ENCODE measurements at regions not wholly inside any gene's neighbourhood (a gene's known extent, or its start where the extent isn't known, plus 50 kb on each side); places are given as distances from the start of the nearest gene placed in this dataset.

DNA sequence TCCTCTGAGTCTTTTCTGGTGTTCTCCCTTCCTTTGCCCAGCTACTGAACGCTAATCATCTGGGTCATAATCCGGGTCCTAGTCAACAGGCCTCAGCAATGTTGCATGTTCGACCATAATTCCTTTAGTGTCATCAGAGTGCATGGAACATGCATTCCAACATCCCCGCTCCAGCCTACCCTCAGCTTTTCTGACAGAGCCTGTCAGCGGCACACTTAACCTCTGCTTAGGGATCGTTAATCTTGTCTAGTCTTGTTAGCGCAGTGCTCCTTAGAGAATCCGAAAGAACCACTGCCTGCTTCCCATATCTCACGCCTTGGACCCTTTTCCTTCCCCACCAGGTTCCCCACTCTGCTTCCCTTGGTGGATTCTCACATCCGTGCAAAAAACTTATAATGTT lies 767.9 kb upstream of the ID2 start:
- TF ChIP-seq, protein P1, sequence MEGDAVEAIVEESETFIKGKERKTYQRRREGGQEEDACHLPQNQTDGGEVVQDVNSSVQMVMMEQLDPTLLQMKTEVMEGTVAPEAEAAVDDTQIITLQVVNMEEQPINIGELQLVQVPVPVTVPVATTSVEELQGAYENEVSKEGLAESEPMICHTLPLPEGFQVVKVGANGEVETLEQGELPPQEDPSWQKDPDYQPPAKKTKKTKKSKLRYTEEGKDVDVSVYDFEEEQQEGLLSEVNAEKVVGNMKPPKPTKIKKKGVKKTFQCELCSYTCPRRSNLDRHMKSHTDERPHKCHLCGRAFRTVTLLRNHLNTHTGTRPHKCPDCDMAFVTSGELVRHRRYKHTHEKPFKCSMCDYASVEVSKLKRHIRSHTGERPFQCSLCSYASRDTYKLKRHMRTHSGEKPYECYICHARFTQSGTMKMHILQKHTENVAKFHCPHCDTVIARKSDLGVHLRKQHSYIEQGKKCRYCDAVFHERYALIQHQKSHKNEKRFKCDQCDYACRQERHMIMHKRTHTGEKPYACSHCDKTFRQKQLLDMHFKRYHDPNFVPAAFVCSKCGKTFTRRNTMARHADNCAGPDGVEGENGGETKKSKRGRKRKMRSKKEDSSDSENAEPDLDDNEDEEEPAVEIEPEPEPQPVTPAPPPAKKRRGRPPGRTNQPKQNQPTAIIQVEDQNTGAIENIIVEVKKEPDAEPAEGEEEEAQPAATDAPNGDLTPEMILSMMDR (IDR thresholded peaks at IDR 0.05), result no peak
- no peak for TF ChIP-seq POLR2A (IDR thresholded peaks at IDR 0.05)
